GM21515 (cell line): ENCODE measurements at regions not wholly inside any gene's neighbourhood (a gene's known extent, or its start where the extent isn't known, plus 50 kb on each side); places are given as distances from the start of the nearest gene placed in this dataset.

ENCODE experiments used
- ATAC-seq: cut with Tn5 transposase; IDR thresholded peaks from one replicate; pipeline ENCODE4 v1.9.1; 2021; ENCODE audit not compliant: unreplicated experiment

DNA sequence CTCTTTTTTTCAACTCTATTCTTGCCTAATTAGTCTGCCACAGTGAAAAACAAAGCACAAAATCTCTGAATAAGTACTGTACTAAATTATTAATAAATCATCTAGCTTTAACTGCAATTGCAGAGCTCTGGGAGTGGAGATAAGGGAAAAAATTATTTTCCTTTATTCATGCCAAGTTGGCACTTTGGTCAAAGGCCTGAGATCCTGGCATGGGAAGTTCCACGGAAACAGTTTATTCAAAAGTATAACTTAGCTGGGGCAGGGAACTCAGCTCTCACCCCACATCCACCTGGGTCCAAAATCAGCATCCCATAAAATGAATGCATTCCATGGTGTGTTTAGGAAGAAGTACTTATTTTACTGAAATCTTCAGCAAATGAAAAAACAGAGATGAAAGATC is 185.2 kb upstream of the APCDD1 start:
- ATAC-seq, result no peak

- ATAC-seq, result no peak
These were observed 184.3 kb upstream of the APCDD1 start for GRCh38 chr18:10270151-10270571.

DNA sequence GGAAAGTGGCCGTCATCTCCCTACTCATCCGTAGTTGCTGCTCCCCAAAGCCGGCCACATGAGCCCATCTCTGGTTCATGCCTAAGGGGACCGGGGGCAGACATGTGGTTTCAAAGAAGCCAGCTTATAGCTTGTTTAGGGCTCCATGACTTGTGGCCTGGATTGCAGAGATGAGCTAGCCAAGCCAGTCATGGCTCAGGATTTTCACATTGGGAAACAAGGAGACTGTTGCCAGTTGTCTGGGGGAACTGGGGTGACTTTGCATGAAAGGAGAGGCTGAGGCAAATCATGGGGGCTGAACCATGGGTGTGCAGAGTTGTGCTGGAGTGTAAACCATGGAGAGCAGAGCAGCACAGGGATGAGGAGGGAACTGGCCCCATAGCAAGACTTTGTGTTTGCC is 183.0 kb upstream of the APCDD1 start:
- no peak for ATAC-seq

DNA sequence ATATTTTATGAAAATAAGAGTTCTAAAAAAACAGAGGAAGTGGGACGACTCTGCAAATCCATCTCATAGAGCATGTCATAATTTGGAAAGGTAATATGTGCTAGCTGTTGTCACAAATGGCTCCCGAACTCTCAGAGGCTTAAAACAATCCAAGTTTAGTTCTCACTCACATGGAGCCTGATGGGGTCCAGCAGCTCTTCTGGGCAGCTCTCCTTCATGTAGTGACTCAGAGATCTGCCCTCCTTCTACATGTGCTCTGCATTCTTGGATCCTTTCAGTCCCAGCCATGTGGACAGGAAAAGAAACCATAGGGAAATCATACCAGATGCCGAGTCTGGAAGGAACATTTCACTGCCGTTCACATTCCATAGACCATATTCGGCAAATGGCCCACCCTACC is 180.1 kb upstream of the APCDD1 start:
- no peak for ATAC-seq

DNA sequence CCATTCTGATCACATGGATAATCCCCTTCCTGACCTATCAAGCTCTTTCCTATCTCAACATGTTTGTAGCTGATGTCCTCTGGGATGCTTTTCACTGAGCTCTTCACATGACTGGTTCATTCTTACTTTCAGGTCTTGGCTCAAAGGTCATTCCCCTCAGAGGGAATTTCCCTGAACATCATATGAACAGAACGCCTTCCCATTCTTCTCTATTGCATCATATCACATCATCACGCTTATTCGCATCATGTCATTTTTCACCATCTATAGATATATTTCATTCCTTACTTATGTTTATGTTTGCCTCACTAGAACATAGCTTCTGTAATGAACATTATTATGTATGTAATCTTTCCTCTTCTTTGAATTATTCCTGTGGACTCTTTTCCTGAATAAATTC is 178.9 kb upstream of the APCDD1 start:
- ATAC-seq, result no peak

- ATAC-seq, result no peak
These were observed 176.2 kb upstream of the APCDD1 start for GRCh38 chr18:10278265-10278664.

- ATAC-seq, result no peak
These were observed 175.0 kb upstream of the APCDD1 start for GRCh38 chr18:10279471-10279870.

DNA sequence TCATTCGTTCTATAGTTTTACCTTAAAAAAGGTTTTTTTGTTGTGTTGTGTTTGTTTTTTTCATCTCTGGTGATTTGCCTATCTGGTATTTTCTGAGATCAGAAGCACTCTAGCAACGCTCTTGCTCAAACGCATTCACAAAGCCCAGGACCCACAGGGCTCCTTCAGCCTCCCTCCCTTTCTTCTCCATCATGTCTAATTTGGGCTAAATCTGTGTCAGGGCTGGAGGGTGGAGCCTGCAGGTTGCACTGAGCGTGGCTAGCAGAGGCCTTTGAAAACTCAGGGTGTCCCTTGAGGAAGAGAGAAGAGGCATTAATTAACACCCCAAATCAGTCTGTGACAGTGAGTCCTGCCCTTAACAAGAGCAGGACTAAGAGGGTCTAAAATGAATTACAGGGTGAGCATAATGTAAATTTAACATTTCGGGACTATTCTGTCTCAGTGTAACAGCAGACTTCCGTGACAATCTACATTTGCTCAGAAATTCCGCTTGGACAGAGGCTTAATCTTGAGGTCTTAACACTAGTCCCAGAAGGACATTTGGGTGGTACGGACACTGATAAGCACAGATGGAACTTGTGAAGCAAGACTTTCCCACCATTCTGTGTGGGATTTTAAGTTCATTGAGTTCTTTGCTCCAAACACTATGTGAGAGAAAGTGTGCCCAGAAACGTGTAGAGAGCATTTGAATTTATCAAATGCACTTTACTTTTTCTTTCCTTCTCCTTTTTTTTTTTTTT is 174.4 kb upstream of the APCDD1 start:
- no peak for ATAC-seq

GRCh38 chr18:10284540-10285282 is 169.7 kb upstream of the APCDD1 start:
- ATAC-seq, result no peak

DNA sequence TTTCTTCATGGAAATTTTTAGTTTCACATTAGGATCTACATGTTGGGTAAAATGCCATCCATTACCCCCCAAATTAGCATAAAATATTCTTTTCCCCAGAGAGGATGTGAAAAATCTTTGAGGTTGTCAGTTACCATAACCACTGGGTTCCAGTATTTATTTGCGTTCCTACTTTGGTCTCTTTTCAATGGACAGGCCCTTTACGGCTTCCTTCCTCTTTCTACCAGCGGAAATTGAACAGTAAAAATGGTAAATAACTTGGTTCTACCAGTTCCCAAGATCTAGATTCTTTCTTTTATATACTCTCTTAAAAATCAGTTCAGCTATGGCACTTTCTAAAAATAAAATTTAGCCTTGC is 169.2 kb upstream of the APCDD1 start:
- no peak for ATAC-seq

DNA sequence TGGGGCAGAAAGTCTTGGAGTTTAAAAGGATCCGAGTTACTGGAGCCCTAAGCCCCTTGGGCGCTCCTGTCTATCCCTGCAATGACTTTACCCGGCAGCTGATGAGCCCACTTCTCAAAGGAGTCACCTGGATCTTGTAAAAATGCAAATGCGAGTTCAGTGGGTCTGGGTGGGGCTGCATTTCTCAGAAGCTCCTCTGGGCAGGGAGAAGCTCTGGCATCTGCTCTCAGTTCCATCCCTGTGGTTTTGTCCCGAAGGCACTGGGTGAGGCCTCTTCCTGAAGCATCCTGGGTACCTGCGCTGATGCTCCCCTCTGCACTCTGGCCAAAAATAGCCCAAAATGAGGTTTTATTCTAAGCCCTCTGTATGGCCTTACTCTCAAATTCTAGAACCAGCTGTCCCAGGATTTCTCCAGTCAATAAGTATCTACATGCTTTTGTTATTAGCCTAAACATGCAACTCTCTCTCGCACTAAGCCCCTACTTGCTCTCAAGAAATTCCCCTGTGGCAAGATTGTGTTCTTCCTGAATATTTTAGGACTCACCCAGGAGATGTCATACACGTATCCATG is 167.8 kb upstream of the APCDD1 start:
- ATAC-seq, result no peak

GRCh38 chr18:10289251-10289650 is 165.2 kb upstream of the APCDD1 start:
- ATAC-seq, result no peak

DNA sequence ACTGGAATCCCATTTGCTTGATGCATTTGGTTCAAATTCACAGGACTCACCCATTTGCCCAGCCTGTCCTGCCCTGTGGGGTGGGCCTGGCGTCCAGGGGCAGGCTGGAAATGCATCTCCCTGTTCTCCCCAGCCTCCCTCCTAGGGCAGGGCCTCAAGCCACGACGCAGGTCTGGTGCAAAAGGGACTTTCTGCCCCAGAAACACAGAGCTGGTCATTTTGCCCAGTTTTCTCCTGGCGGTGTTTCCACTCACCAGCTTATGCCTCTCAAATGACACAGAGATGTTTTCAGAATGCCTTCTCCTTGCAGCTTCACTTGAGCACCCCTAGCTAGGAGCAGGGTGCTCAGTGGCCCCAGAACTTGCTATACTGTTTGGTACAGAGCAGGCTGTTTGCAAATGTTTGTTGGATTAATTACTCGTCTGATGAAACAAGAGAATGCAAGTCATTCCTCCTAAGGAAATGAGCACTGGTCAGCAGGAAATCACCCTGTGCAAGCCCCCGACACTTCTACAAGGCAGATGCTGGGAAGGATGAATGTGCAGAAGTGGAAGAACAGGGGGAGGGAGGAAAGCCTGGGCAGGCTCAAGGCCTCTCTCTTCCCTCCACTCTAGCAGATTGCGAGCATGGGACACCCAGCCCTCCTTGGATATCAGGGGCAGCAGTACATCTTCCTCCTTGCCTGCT is 164.3 kb upstream of the APCDD1 start:
- ATAC-seq, result no peak

GRCh38 chr18:10290638-10291235 is 163.7 kb upstream of the APCDD1 start:
- ATAC-seq, result no peak

DNA sequence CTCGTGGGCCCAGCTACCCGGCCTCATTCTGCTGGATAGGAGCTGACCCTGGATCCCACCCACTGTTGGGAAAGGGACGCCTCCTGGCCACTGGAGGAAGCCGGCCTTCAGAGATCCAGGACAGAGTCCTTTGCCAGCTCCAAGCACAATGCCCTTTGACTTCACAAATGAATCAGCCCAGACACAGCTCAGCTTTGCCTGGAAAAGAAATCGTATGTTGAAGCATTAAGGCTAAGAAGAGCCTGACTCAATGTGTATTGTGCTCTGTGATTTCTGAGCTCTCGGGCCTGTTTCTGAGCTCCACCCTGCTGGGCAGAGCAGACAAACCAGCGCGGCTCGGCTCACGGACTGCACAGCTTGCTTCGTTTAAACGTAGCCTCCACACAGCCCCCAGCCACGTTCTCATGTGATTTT is 162.9 kb upstream of the APCDD1 start:
- no peak for ATAC-seq

DNA sequence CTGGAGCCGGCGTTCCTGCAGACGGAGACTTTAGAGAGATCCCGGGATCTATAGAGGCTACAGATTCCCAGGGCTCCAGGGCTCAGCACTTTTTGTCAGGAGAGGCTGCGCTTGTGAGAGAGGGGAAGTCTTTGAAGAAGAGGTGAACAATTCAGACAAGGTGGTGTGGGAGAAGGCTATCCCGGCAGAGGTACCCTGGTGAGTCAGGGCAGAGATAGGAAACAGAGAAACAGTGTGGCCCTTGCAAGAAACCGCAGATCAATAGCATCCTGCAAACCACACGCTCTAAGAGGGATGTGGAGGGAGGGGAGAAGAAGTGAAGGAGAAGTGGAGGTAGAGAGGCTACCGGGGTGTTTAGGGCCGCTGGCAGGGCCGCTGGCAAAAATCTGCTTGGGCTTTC is 160.5 kb upstream of the APCDD1 start:
- ATAC-seq, result no peak

DNA sequence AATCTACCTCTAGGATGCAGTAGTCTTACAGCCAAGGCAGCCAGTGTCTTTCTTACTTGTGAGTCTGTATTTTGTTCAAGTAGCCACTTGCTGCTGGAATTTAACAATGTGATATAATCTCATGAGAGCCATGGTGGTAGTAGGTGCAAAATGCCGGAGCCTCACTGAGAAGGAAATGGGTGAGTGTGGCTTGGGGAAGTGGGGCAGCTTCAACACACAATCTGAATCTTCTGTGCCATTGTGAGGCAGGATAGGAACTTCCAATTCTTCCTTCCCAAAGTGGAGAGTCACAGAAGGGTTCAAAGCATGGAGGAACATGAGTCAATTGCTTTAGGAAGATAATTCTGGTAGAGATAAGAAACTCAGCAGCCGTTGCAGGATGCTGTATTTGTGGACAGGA is 158.7 kb upstream of the APCDD1 start:
- ATAC-seq, result no peak

- no peak for ATAC-seq
These were observed 157.9 kb upstream of the APCDD1 start for GRCh38 chr18:10296491-10296890.

DNA sequence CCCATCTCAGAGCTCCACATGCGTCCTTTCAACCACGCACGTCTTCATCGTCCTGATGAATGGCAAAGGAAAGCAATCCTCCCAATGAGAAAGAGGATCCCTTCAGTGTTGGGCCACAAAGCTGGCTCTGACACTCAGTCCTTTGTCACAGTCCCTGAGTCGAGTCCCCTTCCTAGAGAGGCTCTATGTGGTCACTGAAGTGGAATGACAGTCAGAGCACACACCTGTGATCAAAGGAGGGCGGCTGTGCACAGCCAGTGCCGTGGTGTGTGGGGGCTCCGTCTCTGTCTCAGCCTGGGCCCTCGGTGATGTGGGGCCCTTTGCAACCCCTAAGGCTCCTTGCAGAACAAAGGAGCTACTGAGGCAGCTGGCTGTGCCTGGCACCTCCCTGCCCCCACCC is 157.3 kb upstream of the APCDD1 start:
- no peak for ATAC-seq

DNA sequence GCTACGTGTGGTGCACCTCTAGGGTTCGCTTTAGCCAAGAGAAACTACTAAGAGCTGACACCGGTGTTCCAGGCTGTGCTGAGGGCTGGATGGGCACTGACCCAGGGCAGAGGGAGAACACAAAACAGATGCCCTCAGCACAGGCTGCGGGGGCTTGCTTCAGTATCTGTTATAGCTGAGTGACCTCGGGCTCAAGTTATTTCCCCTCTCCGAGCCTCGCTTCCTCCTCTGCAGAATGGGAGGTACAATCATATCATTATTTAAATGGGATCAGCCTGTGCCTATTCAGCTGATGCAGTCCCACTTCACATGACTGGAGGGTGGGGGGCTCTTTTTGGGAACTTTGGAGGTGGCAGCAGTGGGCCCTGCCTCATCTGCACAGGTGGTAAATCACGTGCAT is 156.1 kb upstream of the APCDD1 start:
- no peak for ATAC-seq

DNA sequence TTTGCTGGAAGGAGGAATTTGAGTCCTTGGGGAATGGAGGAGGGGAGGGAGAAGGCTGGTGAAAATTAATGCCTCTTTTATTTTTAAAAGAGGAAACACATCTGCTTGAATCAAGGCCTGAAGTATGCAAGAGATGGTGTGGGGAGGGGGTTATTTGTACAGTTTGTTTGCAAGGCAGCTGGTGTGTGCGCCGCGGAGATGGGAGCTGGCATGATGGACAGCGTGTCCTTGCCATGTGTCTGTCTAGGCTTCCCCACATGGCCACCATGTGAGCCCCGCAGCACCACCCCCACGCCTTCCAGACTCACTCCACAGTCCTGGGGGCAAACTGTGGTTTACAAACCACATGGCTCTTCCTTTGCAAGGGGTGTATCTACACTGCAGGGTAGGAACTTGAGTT is 154.8 kb upstream of the APCDD1 start:
- ATAC-seq, result no peak
